22Rv1 (cell line): ENCODE measurements at regions not wholly inside any gene's neighbourhood (a gene's known extent, or its start where the extent isn't known, plus 50 kb on each side); places are given as distances from the start of the nearest gene placed in this dataset.

Experiments used
- H3K27ac ChIP-seq: fragments of 450-650 bp; 2 replicates; pipeline ENCODE4 v1.5.1; 2017
- ZFX ChIP-seq: fragments of 450-650 bp; IDR thresholded peaks from 2 replicates; pipeline ENCODE4 v1.6.1; 2017; ENCODE audit warnings: antibody characterized with exemption, borderline replicate concordance
- TF ChIP-seq, protein P1 (sequence below): fragments of 450-650 bp; IDR thresholded peaks from 2 replicates; pipeline ENCODE4 v1.5.1; 2017; ENCODE audit warnings: mild to moderate bottlenecking

GRCh38 chr18:27412556-27412955, 227.4 kb upstream of the CHST9 start:
- TF ChIP-seq, protein P1, sequence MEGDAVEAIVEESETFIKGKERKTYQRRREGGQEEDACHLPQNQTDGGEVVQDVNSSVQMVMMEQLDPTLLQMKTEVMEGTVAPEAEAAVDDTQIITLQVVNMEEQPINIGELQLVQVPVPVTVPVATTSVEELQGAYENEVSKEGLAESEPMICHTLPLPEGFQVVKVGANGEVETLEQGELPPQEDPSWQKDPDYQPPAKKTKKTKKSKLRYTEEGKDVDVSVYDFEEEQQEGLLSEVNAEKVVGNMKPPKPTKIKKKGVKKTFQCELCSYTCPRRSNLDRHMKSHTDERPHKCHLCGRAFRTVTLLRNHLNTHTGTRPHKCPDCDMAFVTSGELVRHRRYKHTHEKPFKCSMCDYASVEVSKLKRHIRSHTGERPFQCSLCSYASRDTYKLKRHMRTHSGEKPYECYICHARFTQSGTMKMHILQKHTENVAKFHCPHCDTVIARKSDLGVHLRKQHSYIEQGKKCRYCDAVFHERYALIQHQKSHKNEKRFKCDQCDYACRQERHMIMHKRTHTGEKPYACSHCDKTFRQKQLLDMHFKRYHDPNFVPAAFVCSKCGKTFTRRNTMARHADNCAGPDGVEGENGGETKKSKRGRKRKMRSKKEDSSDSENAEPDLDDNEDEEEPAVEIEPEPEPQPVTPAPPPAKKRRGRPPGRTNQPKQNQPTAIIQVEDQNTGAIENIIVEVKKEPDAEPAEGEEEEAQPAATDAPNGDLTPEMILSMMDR, result no peak
- TF ChIP-seq ZFX, result no peak

DNA sequence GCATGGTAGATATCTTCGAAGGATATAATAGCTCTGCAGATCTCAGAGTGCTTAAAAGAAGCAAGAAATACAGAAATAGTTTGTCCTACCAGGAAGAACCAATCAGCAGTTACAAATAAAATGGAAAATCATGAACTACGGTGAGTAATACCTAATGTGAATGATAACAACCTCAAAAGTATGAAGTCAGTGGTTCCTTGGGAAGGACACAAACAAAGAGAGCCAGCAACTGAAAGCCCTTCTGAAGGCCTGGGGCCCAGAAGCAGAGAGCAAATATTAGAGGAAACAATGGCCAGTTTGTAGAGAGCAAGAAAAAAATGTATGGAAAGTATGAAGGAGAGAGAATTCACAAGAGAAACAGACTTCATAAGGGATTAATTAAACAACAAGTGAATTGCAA, 226.8 kb upstream of the CHST9 start:
- no peak overlapping the region for H3K27ac ChIP-seq

More at GRCh38 chr18:27412556-27412955, 227.4 kb upstream of the CHST9 start:
- H3K27ac ChIP-seq, result no peak overlapping the region

DNA sequence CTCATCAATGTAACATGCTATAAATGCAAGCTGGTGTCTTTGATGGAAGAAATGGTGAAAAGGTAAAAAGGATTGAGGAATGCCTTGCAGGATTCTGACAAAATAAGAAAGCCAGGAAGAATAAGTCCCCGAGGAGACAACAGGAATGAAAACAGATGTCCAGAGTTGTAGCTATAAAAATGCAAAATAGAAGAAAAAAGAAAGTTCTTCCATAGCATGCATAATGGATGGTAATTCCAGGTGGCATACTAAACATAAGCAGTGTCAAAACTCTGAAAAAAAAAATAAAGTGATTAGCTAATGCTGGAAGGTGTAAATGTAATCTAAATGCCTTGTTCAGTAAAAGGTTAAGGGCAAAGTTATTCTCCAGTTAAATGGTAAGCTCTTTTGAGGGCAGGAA, 225.9 kb upstream of the CHST9 start:
- no peak overlapping the region for H3K27ac ChIP-seq
- TF ChIP-seq, protein P1, result no peak
- no peak for TF ChIP-seq ZFX

More for the DNA sequence above, 226.8 kb upstream of the CHST9 start:
- no peak for TF ChIP-seq ZFX
- TF ChIP-seq, protein P1, result no peak

GRCh38 chr18:27404855-27405254, 219.7 kb upstream of the CHST9 start:
- no peak overlapping the region for H3K27ac ChIP-seq
- TF ChIP-seq, protein P1, result no peak
- no peak for TF ChIP-seq ZFX

- no peak overlapping the region for H3K27ac ChIP-seq
- TF ChIP-seq ZFX, result no peak
- TF ChIP-seq, protein P1, result peak; percentile 27; the same call in 1 of the 2 replicates
These were observed 214.9 kb upstream of the CHST9 start for GRCh38 chr18:27400001-27400400.

- no peak for TF ChIP-seq ZFX
- TF ChIP-seq, protein P1, result no peak
- H3K27ac ChIP-seq, result no peak overlapping the region
These were observed 210.6 kb upstream of the CHST9 start for GRCh38 chr18:27395752-27396151.

DNA sequence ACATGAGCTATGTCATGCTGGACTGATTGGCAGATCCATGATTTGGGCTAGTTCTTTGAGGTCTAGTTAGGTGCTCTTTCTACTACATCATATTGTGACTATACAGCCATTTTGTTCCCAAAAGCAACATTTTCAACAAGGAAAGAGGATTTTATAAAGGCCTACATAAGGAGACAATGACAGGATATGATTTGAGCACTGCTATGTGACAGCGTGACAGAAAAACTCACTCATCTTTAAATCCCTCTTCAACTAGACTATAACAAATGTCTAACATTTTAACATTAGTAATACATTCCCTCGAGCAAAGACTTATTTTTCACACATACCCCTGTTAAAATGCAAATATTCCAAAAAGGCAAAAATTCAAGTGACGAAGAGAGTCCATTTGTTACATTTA, 209.6 kb upstream of the CHST9 start:
- H3K27ac ChIP-seq, result no peak overlapping the region
- no peak for TF ChIP-seq ZFX
- TF ChIP-seq, protein P1, result no peak
